ENCODE measurements at regions not wholly inside any gene's neighbourhood (a gene's known extent, or its start where the extent isn't known, plus 50 kb on each side); places are given as distances from the start of the nearest gene placed in this dataset.

GRCh38 chr4:63578383-63578782 is 830.9 kb downstream of the TECRL start:
- Mint-ChIP-seq H3K4me1 (no peaks in the 10 kb centered on the region), H3K27ac (no peak overlapping the region), H3K9me3 (peaks cover 5 to 10% (median 8%) of the 10 kb centered on the region in 3 donors), H3K4me3 (no peak overlapping the region), H3K36me3 (no peaks in the 10 kb centered on the region), H3K27me3 (no peaks in the 10 kb centered on the region)

DNA sequence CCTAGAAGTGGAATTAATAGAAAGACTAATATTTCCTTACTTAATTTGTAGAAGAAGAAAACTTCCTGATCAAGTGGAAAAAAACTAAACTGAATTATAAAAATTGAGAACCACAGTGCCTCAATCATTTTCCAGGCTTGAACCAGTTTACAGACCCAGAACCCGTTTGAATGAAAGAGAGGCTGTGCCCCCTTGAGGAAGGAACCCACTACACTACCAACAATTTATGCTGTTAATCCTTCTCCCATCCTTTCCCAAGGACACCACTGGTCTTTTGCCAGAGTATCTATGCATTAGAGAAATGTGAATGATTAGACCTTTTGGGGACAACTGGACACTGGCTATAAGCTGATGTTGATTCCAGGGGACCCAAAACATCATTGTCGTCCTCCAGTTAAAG is 842.6 kb downstream of the TECRL start:
- Mint-ChIP-seq H3K4me1 (no peaks in the 10 kb centered on the region), H3K27ac (no peak overlapping the region), H3K27me3 (no peaks in the 10 kb centered on the region), H3K9me3 (peaks cover 2 to 9% (median 3%) of the 10 kb centered on the region in 3 donors), H3K4me3 (peak overlapping the region in 1 of 4 donors; percentile 8), H3K36me3 (no peaks in the 10 kb centered on the region)

DNA sequence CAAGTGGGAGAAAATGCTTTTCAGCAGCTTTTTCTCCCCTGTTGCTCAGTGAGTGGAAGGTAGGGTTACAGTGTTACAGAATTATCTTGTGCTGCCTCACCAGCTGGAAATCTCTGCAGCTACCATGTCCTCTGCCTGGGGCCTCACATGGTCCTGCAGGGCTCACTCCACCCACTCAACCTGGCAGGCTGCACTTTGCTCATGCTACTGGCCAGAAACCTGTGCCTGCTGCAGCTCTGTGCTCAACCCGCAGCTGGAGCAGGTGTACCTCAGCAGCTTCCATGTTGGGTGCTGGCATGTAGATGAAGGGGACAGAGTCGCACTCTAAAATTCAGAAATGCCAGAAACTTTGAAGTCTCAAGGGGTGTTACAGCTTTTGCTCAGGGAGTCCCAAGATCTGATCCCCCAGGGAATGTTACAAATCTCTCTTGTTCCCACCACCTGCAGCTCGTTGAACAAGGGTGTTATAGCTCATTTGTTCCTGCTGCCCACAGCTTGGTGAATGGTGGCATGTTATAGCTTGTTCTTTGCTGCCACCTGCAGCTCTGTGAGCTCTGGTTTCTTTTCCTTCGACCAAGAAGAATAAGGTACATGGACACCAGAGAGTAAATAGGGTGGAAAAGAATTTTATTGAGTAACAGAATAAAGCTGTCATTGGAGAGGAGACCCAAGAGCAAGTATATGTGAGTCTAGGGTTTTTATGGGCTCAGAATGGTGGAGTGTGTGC is 845.8 kb downstream of the TECRL start:
- H3K4me3 Mint-ChIP-seq = no peak overlapping the region
- peaks cover 0 to 14% (median 5%) of the 10 kb centered on the region in 3 donors for H3K9me3 Mint-ChIP-seq
- no peaks in the 10 kb centered on the region for H3K27me3 Mint-ChIP-seq
- H3K4me1 Mint-ChIP-seq = no peaks in the 10 kb centered on the region
- no peaks in the 10 kb centered on the region for H3K36me3 Mint-ChIP-seq
- H3K27ac Mint-ChIP-seq = no peak overlapping the region

DNA sequence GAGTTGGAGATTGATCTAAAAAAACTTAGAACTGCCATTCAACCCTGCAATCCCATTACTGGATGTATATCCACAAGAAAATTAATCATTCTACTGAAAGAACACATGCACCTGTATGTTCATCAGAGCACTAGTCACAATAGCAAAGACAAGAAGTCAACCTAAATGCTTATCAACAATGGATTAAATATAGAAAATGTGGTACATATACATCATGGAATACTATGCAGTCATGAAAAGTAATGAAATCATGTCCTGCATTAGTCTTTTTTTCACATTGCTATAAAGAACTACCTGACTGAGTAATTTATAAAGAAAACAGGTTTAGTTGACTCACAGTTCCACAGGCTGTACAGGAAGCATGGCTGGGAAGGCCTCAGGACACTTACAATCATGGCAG is 850.5 kb downstream of the TECRL start:
- H3K9me3 Mint-ChIP-seq = peaks cover 1 to 13% (median 3%) of the 10 kb centered on the region in 3 donors
- no peaks in the 10 kb centered on the region for H3K36me3 Mint-ChIP-seq
- H3K4me1 Mint-ChIP-seq = no peaks in the 10 kb centered on the region
- no peak overlapping the region for H3K27ac Mint-ChIP-seq
- no peak overlapping the region for H3K4me3 Mint-ChIP-seq
- no peaks in the 10 kb centered on the region for H3K27me3 Mint-ChIP-seq

DNA sequence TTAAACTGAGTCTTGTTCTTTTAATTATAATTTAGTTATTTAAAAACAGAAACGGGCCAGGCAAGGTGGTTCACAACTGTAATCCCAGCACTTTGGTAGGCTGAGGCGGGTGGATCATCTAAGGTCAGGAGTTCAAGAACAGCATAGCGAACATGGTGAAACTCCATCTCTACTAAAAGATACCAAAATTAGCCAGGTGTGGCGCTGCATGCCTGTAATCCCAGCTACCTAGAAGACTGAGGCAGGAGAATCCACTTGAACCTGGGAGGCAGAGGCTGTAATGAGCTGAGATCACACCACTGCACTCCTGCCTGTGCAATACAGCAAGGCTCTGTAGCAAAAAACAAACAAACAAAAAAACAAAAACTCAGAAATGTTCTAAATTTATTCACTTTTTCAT is 852.9 kb downstream of the TECRL start:
- no peak overlapping the region for H3K27ac Mint-ChIP-seq
- peaks cover 1 to 9% (median 3%) of the 10 kb centered on the region in 3 donors for H3K9me3 Mint-ChIP-seq
- H3K27me3 Mint-ChIP-seq = no peaks in the 10 kb centered on the region
- no peaks in the 10 kb centered on the region for H3K4me1 Mint-ChIP-seq
- H3K36me3 Mint-ChIP-seq = no peaks in the 10 kb centered on the region
- no peak overlapping the region for H3K4me3 Mint-ChIP-seq

DNA sequence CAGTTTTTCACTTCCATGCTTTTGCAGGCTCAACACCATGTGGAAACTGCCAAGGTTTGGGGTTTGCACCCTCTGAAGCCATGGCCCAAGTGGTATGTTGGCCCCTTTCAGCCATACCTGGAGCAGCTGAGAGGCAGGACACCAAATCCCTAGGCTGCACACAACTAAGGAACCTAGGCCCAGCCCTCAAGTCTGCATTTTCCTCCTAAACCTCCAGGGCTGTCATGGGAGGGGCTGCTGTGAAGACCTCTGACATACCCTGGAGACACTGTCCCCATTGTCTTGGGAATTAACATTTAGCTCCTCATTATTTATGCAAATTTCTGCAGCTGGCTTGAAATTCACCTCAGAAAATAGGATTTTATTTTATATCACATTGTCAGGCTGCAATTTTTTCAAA is 856.1 kb downstream of the TECRL start:
- Mint-ChIP-seq H3K27ac (no peak overlapping the region), H3K9me3 (peaks cover 0 to 6% (median 1%) of the 10 kb centered on the region in 3 donors), H3K4me3 (no peak overlapping the region), H3K36me3 (no peaks in the 10 kb centered on the region), H3K4me1 (no peaks in the 10 kb centered on the region), H3K27me3 (no peaks in the 10 kb centered on the region)

- no peaks in the 10 kb centered on the region for H3K4me1 Mint-ChIP-seq
- H3K4me3 Mint-ChIP-seq = no peak overlapping the region
- peaks cover 6 to 15% (median 6%) of the 10 kb centered on the region in 3 donors for H3K9me3 Mint-ChIP-seq
- no peak overlapping the region for H3K27ac Mint-ChIP-seq
- H3K27me3 Mint-ChIP-seq = no peaks in the 10 kb centered on the region
- no peaks in the 10 kb centered on the region for H3K36me3 Mint-ChIP-seq
Observed at GRCh38 chr4:63541828-63542227, 867.4 kb downstream of the TECRL start.

- H3K27me3 Mint-ChIP-seq = no peaks in the 10 kb centered on the region
- no peak overlapping the region for H3K4me3 Mint-ChIP-seq
- H3K36me3 Mint-ChIP-seq = no peaks in the 10 kb centered on the region
- H3K27ac Mint-ChIP-seq = no peak overlapping the region
- peaks cover 0 to 4% (median 1%) of the 10 kb centered on the region in 3 donors for H3K9me3 Mint-ChIP-seq
- no peaks in the 10 kb centered on the region for H3K4me1 Mint-ChIP-seq
Observed at GRCh38 chr4:63529581-63530337, 879.5 kb downstream of the TECRL start.

DNA sequence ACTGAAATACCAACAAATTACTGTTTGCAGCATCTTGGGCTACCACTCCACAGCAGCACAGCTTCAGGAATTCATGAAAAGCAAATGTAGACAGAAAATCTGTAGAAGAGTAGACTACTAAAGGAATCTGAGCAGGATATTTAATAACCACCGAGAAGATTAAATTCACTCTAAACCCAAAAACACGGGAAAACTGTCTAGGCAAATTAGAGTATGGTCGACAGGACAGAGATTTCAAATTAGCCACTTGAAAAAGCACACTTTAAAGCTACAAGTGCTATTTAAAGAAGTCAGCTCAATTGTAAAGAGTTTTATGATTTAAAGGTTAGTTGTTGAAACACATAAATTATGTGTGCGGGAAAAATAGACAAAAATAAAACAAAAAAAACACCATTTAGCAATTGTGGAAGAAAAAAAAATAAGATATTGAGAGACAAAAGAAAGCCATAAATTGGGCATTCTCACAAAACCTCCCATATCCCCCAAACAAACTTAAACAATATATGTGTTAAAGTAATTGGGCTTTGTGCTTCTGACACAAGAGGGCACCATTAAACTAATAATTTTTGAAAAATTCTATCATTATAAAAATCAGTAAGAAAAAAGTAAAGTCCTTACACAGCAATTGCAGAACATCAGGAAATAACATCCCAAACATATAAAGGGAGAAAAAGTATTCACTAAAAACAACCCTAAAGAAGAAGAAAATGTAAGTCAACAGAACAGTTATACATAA is 880.8 kb downstream of the TECRL start:
- H3K36me3 Mint-ChIP-seq = no peaks in the 10 kb centered on the region
- H3K4me3 Mint-ChIP-seq = no peak overlapping the region
- H3K27me3 Mint-ChIP-seq = no peaks in the 10 kb centered on the region
- peaks cover 0 to 4% (median 0%) of the 10 kb centered on the region in 3 donors for H3K9me3 Mint-ChIP-seq
- H3K27ac Mint-ChIP-seq = no peak overlapping the region
- no peaks in the 10 kb centered on the region for H3K4me1 Mint-ChIP-seq

GRCh38 chr4:63526251-63526650 is 883.0 kb downstream of the TECRL start:
- peaks cover 0 to 7% (median 6%) of the 10 kb centered on the region in 3 donors for H3K9me3 Mint-ChIP-seq
- H3K27ac Mint-ChIP-seq = no peak overlapping the region
- H3K4me1 Mint-ChIP-seq = no peaks in the 10 kb centered on the region
- no peaks in the 10 kb centered on the region for H3K36me3 Mint-ChIP-seq
- H3K4me3 Mint-ChIP-seq = no peak overlapping the region
- no peaks in the 10 kb centered on the region for H3K27me3 Mint-ChIP-seq

DNA sequence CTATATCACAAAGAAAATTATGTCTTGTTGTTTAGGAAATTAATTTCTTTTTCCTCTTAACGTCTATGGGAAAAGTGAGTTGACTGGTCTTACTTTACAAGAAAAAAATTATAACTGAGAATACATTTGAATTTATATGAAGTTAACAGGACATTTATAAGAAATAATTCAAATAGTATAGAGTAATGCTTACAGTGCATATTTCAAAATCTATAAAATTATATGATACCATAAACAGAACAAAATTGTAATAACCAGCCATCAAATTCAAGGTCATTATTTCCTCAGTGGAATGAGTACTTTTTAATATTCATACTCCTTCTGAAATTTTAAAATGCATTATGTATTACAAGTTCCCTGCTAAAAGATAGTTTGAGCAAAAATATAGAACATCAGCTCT is 884.5 kb downstream of the TECRL start:
- Mint-ChIP-seq H3K27ac (no peak overlapping the region), H3K27me3 (no peaks in the 10 kb centered on the region), H3K9me3 (peaks cover 0 to 11% (median 8%) of the 10 kb centered on the region in 3 donors), H3K4me1 (no peaks in the 10 kb centered on the region), H3K36me3 (no peaks in the 10 kb centered on the region), H3K4me3 (no peak overlapping the region)

GRCh38 chr4:63505714-63506460 is 903.4 kb downstream of the TECRL start:
- no peak overlapping the region for H3K4me3 Mint-ChIP-seq

DNA sequence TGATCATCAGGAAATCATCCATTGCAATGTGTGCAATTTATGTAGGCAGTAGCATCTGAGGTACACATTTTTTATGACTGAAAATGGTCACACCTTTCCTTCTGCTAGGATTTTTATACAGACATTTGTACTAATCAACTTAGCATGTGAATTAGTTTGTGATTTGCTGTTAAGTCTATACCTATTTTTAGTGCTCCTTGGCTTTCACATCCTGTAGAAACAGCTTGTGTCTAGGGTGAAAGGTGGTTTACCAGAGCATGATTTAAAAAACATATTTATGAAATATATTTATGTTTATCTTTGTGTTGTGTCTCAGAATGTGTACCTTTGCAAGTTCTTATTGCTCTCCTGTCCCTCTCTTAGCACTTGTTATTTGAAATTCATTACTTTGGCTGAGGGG is 916.0 kb downstream of the TECRL start:
- Mint-ChIP-seq H3K4me3 (no peak overlapping the region), H3K9me3 (peaks cover 0 to 14% (median 1%) of the 10 kb centered on the region in 3 donors), H3K27ac (no peak overlapping the region), H3K27me3 (no peaks in the 10 kb centered on the region), H3K4me1 (peaks cover 0 to 1% (median 0%) of the 10 kb centered on the region in 3 donors), H3K36me3 (no peaks in the 10 kb centered on the region)

More at GRCh38 chr4:63505714-63506460, 903.4 kb downstream of the TECRL start:
- no peak overlapping the region for H3K27ac Mint-ChIP-seq
- H3K9me3 Mint-ChIP-seq = peaks cover 2 to 15% (median 10%) of the 10 kb centered on the region in 3 donors
- H3K27me3 Mint-ChIP-seq = no peaks in the 10 kb centered on the region
- no peaks in the 10 kb centered on the region for H3K4me1 Mint-ChIP-seq
- H3K36me3 Mint-ChIP-seq = no peaks in the 10 kb centered on the region

GRCh38 chr4:63492515-63492914 is 916.7 kb downstream of the TECRL start:
- H3K27ac Mint-ChIP-seq = no peak overlapping the region
- H3K36me3 Mint-ChIP-seq = no peaks in the 10 kb centered on the region
- H3K4me3 Mint-ChIP-seq = no peak overlapping the region
- peaks cover 0 to 1% (median 0%) of the 10 kb centered on the region in 3 donors for H3K4me1 Mint-ChIP-seq
- H3K9me3 Mint-ChIP-seq = peaks cover 0 to 14% (median 0%) of the 10 kb centered on the region in 3 donors
- no peaks in the 10 kb centered on the region for H3K27me3 Mint-ChIP-seq
